ENCODE measurements at regions not wholly inside any gene's neighbourhood (a gene's known extent, or its start where the extent isn't known, plus 50 kb on each side); places are given as distances from the start of the nearest gene placed in this dataset.

DNA sequence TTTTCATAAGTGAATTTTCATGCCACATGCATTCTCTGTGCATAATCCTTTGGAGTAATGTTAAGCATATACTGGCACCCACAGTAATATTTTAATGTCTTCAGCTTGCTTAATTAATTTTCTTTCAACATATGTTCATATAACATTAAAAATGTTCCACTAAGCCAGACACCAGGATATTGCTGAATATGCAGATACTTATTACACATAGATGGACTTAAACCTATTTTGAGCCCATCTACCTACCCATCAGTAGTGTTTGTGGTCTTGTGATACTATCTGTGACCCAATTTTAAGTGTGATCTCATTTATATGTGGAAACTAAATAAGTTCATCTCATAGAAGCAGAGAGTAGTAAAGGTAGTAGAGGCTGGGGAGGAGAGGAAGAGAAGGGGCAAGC lies 379.5 kb upstream of the JAG1 start:
- DNase-seq: no peak

DNA sequence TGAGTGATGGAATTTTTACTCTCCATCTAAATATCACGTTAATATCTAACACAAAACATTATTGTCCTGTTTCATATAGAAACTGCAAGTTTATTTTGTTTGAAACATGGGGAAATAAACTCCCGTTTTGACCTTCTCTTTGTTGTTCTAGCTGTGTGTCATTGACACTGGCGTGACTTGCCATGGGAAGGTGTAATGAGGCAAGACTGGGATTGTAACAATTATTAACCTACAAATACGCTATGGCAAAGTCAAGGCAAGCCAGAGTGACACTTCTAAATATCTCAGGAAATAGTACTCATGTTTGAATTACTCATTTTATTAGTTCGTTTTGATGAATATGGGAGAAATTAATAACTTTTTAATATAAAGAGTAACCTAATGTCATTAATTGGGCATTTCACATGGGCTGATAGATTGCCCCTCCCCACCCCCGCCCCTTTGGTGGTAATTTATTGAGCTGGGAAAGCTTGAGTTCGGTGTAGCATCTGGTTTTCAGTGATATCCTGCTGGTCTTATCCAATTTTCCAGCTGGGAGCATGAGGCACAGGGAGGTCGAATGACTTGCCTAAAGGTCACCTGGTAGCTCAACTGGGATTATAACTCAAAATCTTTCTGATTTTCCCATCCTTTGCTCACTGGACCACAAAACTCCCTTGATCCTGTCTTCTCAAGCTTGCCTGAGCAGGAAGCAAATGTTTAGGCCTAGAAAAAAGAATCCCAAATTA lies 380.6 kb upstream of the JAG1 start:
- DNase-seq: no peak

DNA sequence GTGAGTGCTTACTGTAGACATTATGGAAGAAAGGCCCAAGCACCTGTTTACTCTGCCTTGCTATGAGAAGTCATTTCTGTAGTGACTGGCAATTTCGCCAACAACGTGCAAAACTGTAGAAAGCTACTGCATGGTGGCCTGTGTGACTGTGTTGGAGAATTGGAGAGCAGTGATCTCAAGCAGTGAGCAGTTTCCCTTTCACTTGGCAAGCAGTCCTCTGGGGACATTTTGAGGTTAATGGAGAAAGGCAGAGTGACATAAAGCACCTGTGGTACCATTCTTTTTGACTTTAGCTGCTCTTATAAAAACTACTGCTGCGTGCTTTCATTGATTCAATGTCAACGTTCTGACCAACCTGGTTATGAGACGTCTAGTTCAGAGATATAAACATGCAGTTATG lies 382.6 kb upstream of the JAG1 start:
- no peak for DNase-seq

DNA sequence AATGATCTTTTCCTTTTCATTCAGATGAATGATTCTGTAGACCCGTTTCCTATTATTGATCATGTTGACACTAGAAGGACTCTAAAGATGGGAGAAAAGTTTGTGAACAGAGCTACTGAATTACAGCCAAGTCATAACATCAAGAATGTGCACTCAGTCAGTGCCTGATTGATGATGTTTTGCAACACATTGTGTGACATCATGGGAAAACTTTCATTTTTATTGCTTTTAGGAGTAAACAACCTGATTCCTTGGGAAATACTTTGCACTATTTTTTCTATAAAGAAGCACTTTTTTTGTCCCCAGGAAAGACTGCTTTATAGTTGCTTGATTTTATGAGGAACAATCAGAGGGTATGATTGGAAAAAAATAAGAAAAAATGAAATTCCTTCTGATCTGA lies 383.8 kb upstream of the JAG1 start:
- DNase-seq: no peak

DNA sequence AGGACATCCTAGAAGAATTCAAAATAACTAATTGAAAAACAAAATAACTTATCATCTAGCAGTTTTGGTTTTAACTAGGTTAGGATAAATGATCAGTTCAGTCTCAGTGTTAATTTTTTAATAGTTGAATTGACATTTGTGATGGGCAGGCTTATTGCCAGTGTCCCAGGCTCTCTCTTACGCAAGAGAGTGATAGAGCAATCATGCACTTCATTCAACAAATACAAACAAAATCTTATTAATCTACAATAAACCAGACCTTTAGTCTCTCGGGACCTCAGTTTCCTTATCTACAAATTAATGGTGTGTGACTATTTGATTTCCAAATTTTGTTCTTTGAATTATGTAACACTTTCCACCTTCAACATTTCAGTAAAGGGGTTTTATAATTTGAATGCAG lies 385.9 kb upstream of the JAG1 start:
- DNase-seq: no peak

DNA sequence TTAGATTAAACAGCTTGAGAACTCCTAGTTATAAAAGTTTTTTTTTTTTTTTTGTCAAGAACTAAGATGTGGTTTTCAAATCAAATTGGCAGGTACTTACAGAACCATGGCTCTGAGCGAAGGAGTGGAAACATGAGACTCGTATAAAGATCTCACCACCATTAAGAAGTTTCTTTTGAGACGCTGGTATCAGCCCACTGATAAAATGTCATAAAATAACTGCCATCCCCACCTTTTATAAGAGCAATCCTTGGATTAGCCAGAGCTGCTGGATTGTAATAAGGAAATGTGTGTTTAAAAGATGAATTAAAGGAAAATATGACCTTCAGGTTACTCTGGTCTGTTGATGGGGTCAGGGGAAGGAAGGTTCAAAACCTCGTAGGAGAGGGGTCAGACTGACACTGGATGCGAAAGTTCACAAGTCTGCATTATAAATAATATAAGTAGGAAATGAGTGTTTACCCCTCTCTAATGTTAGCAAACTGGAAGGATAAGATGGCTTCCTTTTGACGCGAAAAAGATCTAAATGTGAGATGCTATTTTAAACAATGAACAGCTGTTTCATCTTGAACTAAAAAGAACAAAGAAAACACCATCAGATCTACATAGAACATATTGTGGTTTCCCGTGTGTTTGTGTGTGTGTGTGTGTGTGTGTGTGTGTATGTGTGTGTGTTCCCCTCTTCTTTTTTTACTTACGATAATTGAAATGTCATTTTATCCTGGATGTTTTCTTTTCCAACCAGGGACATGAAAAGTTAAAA lies 386.8 kb upstream of the JAG1 start:
- DNase-seq: no peak

DNA sequence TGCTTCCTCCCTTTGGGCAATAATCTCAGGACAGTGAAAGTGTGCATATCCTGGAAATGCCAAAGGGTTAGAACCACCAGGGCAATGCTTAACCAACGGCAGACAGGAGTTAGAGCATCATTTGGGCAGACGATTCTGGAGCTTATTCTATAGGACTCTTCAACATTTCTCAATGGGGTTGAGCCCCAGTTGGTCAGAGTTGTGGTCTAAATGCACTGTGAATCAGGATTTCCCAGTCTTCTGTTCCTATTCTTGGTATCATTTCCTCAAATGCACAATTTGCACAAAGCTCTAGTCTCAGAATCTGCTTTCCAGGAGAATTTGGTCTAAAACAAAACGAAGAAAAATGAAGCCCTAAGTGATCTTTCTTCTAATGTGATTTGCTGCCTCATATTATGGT lies 389.6 kb upstream of the JAG1 start:
- peak; percentile 88 for DNase-seq

DNA sequence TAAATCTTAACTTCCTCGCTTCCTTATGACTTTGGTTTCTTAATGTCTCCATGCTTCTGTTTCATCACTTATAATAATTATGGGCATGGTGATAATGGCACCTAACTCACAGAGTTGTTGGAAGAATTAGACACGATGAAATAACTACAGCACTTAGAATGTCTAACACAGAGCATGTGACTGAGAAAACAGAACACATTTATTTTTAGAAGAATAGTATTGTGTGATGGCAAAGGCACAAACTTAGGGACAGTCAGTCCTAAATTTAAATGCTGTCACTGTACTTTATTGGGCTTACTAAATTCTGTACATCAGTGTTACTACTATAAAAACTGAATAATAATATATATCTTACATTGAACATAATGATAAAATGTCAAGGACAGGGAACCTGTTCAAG lies 391.1 kb upstream of the JAG1 start:
- DNase-seq: no peak

DNA sequence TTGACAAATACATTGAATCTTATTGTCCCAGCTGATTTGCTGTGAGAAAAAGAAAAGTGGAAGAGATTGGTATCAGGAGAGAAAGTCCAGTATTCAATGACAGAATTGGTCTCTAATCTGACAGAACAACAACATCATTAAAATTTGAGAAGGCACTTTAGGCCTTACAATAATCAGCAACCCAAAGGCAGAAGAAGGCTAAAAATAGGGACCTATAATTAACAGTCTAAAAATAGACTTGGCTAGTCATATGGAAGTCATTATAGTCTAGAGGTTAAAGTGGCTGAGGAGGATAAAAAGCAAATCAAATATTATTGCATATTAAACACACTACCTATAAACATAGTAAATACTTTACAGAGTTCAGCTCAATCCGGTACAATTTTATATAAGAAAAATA lies 393.6 kb upstream of the JAG1 start:
- DNase-seq: no peak

DNA sequence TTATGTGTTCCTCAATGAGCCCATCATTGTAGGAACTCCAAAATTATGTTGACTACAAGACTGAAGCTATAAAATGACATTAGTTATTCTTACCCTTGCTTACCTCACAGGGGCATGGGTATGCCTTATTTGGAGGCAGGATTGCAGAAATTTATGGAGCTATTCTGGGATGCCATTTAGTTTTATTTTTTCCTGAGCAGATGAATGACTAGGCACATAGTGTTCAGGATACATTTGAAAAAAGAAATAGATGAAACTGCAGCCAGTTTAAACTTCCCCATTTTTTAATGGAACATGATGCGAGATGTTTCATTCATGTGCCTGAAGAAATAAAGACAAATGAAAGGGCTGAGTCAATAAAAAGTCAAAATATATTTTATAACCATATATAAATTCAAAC lies 399.2 kb upstream of the JAG1 start:
- DNase-seq: peak; percentile 22

DNA sequence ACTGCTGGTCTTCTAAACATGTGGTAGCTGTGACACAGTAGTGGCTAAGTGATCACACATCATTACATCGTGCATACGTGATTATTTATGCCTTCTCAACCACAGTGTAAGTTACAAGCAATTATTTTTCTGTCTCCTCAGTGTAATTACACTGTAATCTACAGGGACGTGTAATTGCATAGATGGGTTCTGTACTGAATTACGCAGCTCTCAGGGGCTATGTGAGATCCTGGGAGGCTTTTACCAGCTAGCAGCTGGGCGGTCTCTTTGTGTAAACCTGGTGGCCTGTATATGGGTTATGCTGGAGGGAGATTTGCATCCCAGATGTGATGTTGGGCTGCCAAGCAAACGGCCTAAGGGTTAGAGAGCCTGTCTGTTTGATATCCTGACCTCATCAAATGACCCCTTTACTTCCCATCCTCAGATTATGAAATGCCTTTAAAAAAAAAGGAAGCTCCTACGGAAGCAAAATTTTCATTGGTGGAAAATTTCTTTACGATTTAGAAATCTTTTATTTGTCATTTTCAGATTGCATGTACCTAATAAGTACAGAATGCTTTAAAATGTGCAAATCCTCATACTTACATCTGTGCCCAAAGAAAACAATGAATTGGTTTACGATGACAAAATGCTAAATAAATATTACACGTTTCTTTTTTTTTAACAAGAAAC lies 402.8 kb upstream of the JAG1 start:
- DNase-seq: peak; percentile 42

DNA sequence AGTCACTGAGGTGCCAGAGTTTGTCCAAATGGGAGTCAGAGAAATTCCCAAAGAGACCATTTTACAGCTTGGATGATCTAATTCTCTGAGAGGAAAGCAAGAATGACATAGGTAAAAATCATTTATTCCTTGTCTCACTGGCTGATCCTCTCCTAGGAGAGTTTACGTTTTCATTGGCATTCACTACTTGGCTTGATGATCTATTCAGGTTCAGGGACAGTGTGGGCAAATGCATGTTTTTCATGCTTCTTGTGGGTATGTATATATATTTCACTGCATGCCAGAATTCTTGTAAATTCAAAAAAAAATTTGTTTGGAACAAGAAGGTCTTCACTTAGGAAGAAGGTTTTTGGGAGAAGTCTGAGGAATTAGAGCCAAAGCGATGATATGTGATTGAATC lies 403.4 kb upstream of the JAG1 start:
- DNase-seq: no peak

DNA sequence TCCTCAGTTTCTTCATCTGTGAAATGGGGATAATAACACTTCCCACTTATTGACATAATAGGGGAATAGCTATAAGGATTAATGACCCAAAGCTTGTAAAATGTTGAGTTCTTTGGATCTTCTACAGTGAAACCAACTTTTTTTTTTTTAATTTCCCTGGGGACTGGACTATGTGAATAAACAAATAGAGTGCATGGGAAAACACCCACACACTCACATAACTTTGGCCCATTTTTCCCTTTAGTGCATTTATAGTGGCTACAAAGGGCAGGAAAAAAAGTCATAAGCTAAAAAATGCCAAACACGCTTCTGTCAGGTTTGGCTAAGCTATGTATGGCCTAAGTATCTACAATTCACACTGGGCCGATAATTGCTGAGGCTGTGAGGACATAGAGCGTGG lies 406.2 kb upstream of the JAG1 start:
- no peak for DNase-seq

DNA sequence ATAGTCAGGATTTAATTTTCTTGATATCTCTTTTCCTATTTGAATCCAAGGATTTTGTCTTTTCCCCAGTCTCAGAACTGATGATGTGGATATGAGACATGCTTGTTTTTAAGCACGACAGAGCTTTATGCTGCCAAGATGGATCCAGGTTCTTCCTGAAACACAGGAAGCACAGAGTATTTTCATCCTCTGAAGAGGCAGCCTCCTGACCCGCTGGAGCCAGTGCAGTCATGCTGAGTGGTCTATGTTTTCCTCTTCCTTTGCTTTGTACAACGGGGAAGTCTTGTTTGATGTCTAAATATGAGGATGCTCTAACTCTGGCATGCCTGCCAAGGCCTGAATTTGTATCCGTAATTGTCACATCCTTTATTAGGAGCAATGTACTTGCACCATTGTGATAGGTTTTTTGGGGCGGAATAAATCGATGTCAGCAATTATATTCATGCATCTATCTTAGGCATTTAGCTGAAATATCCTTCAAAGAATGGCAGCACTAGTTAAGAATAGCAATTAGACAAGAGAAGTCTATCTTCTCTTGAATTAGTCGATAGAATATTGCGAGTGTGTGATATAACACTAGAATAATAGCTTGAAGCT lies 407.1 kb upstream of the JAG1 start:
- DNase-seq: no peak

DNA sequence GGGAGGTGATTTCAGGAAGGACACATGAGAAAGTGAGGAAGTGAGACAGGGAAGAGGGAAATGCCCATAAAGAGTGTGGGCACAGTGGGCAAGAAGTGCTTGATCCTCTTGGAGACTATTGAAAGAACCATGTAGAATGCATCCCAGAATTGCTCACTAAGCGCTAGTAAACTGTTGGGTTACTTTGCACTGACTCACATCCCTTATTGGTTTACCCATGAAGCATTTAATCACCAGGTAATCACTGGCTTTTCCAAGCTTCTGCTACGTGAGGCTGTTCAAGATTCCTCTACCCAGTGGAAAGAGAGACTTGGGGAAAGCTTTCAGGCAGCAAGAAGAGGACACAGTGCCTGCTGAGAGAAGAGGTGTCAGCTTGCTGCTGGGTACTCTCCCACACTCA lies 410.0 kb upstream of the JAG1 start:
- DNase-seq: no peak

DNA sequence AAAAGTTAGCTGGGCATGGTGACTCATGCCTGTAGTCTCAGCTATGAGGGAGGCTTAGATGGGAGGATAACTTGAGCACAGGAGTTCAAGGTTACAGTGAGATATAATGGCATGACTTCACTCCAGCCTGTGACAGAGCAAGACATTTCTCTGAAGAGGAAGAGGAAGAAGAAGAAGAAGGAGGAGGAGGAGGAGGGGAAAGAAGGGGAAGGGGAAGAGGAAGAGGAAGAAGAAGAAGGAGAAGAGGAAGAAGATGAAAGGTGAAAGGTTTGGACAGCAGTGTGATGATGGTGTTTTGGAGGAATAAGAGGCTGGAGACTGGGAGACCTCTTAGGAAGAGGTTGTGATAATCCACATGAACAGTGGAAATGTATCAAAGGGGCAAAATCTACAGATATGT lies 410.7 kb upstream of the JAG1 start:
- no peak for DNase-seq

DNA sequence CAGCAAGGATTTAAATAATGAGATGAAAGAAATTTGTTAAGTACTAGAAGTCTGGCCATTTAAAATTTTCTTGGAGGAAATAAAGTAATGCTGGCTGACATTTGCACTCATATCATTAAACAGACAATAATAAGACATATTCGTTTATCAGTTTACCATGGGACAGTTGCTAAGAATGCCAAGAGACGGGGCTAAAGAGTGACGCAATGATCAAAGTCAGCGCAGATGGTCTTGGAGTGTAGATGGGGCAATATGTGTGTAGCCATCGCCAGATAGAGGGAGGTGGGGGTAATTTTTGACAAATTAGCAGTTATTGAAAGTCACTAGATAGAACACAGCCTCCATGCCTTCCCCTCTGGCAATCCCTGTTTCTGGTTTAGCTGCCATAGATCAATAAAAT lies 413.2 kb upstream of the JAG1 start:
- DNase-seq: no peak

DNA sequence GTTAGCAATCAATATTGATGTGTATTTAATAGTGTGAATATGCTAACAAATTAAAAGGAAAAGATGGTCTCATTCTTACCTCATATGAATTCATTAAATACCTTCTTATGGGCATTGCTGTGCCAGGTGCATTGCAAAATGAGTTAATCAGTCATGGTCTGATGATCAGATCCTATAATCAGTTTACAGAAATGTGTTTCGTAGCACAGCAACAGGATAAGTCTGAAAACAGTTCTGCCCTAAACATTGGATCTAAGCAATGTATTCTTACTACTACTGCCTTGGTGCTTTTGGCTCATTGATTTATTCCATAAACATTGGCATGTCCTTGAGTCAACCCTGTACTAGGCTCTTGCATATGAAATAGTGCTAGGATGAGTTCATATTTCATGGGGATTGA lies 417.0 kb upstream of the JAG1 start:
- no peak for DNase-seq

DNA sequence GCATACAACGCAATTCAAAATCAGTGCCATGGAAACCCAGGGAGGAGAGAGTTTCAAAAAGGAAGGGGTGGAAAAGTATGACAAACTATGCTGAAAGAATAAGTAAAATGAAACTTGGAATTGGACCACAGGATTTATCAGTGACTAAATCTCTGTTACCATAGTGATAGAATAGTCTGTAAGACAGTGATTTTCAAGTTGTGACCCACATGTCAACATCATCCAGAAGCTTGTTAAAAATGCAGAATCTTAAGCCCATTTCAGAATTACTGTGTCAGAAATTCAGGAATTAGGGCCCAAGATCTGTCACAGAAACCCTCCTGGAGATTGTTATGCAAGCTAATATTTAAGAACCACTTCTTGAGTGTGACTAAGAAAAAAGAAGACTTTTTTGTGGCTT lies 417.7 kb upstream of the JAG1 start:
- DNase-seq: no peak

DNA sequence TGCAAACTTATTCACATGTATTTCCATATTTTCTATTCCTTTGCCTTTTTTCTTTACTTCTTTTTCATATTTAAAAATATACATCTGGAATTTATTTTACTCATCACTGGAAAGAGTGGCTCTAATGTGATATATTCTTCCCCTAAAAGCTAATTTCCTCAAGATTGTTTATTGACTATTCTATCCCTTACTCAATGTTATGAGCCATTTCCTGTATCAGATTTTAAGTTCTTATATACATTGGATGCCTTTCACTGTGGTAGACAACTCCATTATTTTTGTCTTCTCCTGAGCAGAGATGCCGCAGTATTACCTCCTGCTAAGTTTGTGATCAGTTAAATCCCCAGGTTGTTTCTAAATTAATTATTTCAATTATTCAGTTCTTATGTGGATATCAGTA lies 418.4 kb upstream of the JAG1 start:
- no peak for DNase-seq

DNA sequence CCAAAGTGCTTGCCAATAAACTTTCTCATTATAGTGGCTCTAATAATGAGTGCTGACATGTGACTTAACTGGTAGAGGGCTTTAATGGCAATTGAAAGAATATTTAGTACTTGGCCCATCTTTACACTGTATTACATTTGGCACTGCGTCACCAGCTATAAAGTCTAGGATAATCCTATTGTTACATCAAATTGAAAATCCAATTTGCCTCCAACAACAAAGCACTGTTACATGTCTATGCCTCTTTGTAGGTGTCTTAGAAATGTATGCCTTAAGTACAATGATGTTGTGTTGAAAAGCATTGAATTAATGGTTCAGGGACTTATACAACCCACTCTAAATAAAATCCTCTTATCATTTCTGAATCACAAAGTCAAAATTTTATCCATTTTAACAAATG lies 420.4 kb upstream of the JAG1 start:
- DNase-seq: no peak

DNA sequence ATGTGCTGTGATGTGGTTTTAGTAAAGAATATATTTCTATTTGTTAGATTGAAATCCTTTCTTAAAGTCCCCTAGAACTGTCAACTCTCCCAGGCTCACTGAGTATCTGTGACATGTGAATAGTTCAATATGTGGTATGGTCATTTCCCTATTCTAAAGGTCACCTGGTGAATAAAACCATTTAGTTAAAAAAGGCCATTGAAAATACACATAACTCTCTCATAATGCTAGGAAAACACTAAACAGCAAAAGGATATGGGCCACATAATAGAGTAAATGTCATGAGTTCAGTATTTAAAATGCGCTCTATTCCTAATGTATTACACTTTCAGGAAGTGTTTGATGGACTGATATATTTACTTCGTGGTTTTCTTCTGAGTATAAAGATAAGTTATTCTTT lies 420.9 kb upstream of the JAG1 start:
- no peak for DNase-seq

DNA sequence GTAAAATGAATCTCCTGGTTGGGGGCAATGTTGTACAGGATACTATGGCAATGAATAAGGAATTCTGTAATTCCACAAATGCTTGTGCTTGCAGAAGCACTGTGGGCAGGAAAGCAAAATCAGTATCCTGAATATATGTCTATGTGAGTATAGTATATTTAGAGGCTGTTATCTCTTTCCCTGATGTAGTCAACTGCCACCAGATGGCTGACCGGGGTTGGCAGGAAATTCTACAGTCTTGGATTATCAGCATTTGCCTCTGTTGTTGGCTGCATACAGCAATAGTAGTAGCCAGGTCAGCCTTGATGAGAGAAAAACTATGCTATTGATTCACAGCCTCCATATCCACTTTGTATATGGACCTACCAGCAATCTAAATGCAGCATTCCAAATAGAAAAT lies 425.1 kb upstream of the JAG1 start:
- no peak for DNase-seq

DNA sequence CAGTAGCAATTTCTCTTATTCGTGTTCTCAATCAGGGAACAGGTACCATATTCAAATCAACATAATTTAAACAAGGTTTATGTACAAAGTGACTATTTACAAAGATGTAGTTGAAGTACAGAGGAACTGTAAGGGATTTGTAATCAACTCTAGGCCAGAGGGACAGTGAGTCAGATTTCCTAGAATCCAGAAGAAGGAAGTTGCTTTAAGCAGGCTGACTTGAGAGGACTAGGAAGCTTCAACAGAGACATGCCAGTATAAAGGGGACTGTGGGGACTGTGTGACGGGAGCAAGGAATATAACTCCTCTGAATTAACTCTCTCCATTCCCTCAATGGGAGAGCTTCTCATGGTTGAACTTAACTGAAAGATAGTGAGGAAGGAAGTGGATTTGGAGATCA lies 427.4 kb upstream of the JAG1 start:
- DNase-seq: peak; percentile 86

All from inflammatory macrophage treated with lipopolysaccharide for 4 hours (primary cell).